T-helper 17 cell (primary cell): ENCODE measurements at regions not wholly inside any gene's neighbourhood (a gene's known extent, or its start where the extent isn't known, plus 50 kb on each side); places are given as distances from the start of the nearest gene placed in this dataset.

Source experiments
- ATAC-seq: fragments of 150-1000 bp; cut with Tn5 transposase; 2 replicates; pipeline ENCODE4 v1.10.0; 2021; ENCODE audit warnings: mild to moderate bottlenecking, moderate library complexity
- DNase-seq, 3 donors: peaks; one replicate each; pipeline versions ENCODE4 v3.0.0 to v3.0.0-alpha.2; 2020 to 2021
- H3K9me3 ChIP-seq: one replicate; pipeline ENCODE4 v1.7.0; 2013; ENCODE audit warnings: low read length, mild to moderate bottlenecking; ENCODE audit not compliant: control insufficient read depth, poor library complexity, severe bottlenecking
- H3K27ac Mint-ChIP-seq: one replicate; pipeline ENCODE4 v1.8.0; 2022; ENCODE audit warnings: mild to moderate bottlenecking, moderate library complexity, mixed read lengths
- H3K27me3 Mint-ChIP-seq: one replicate; pipeline ENCODE4 v1.8.0; 2022; ENCODE audit warnings: mixed read lengths
- H3K36me3 Mint-ChIP-seq: one replicate; pipeline ENCODE4 v1.8.0; 2022; ENCODE audit warnings: low read depth, mixed read lengths
- H3K4me1 Mint-ChIP-seq: one replicate; pipeline ENCODE4 v1.8.0; 2022; ENCODE audit warnings: mild to moderate bottlenecking, mixed read lengths
- H3K4me3 Mint-ChIP-seq: one replicate; pipeline ENCODE4 v1.8.0; 2022; ENCODE audit warnings: mild to moderate bottlenecking, moderate library complexity, mixed read lengths

DNA sequence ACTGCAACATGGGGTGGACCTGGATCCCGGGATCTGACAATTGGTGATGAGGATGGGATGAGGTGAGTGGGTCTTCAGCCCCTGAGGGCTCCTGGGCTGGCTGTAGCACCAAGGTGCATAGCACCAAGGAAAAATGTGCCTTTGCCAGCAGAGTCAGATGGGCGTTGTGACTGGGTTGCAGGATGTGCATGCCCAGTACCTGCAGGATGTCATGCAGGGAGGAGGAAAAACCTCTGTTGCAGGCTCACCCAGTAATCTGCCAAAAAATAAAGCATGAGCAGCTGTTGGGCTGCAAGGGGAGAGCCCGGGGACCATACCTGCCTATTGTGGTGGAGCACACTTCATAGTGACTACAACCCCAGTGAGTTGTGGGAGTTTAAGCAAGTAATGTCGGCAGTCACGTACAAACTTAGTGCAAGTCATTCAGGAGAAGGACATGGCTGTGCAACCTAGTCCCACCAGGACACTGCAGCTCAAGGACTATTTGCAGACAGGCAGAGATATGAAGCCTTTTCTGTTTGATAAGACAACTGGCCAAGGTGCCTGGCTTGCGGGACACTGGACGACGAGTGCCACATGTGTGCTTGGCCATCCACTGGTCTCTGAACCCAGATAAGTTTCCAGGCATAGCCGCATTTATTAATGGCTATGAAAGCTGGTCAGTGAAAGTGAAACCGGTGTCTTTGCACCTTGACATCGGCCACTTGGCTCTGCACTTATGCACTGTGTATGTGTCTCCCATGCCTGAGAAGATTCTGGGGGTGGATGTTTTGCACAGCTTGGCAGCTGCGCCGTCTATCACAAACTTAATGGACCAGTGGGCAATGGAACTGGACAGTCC is 499.8 kb downstream of the KCNJ2 start:
- H3K4me1 Mint-ChIP-seq = no peaks in the 10 kb centered on the region
- DNase-seq = no peak
- no peak for ATAC-seq
- H3K9me3 ChIP-seq = no peaks in the 10 kb centered on the region
- no peaks in the 10 kb centered on the region for H3K36me3 Mint-ChIP-seq
- H3K27ac Mint-ChIP-seq = no peak overlapping the region
- H3K4me3 Mint-ChIP-seq = no peak overlapping the region
- no peaks in the 10 kb centered on the region for H3K27me3 Mint-ChIP-seq

DNA sequence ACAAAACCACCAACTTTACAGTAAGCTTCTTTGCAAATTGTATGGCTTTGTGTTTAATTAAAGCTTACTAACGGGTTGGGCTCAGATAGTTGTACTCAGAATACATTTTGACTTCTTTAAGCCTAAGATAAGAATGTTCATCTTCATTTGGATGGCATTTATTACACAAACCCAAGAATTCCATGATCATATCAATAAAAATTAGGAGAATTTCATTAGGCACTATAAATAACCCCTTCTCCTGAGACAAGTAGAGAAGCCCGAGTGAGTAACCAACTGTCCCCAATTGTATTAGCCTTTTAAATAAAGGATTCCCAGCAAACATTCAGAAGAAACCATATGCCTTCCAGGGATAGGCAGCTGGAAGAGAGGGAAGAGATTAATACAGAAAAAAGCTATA is 504.7 kb downstream of the KCNJ2 start:
- peaks cover 7% of the 10 kb centered on the region for H3K27me3 Mint-ChIP-seq
- H3K9me3 ChIP-seq = no peaks in the 10 kb centered on the region
- ATAC-seq (no peak), DNase-seq (no peak)
- H3K27ac Mint-ChIP-seq = no peak overlapping the region
- H3K4me3 Mint-ChIP-seq = no peak overlapping the region
- no peaks in the 10 kb centered on the region for H3K4me1 Mint-ChIP-seq
- H3K36me3 Mint-ChIP-seq = no peaks in the 10 kb centered on the region

DNA sequence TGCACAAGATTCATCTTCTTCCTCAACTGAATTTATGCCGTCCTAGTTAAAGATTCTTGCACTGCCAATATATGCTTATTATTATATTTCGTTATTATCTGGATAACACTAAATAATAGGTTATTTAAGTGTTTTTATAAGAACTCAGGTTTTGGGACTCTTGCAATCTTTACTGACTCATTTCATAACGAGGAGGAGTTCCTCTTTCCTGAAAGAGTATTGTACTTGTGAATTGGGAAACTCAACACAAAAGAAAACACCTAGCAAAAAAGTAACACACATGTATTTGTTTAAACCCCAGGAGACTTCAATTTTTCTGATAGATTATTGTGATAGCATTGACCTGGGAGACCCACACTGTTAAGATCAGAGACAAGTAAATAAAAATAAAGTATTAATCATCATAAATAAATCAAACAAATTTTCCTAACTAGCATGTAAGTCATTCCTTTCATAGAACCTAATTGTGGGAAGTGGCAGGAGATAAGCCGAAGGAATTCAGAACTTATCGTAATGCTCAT is 505.8 kb downstream of the KCNJ2 start:
- H3K4me1 Mint-ChIP-seq = no peaks in the 10 kb centered on the region
- DNase-seq = no peak
- H3K4me3 Mint-ChIP-seq = no peak overlapping the region
- peaks cover 16% of the 10 kb centered on the region for H3K27me3 Mint-ChIP-seq
- no peaks in the 10 kb centered on the region for H3K36me3 Mint-ChIP-seq
- ATAC-seq = no peak
- no peaks in the 10 kb centered on the region for H3K9me3 ChIP-seq
- no peak overlapping the region for H3K27ac Mint-ChIP-seq

DNA sequence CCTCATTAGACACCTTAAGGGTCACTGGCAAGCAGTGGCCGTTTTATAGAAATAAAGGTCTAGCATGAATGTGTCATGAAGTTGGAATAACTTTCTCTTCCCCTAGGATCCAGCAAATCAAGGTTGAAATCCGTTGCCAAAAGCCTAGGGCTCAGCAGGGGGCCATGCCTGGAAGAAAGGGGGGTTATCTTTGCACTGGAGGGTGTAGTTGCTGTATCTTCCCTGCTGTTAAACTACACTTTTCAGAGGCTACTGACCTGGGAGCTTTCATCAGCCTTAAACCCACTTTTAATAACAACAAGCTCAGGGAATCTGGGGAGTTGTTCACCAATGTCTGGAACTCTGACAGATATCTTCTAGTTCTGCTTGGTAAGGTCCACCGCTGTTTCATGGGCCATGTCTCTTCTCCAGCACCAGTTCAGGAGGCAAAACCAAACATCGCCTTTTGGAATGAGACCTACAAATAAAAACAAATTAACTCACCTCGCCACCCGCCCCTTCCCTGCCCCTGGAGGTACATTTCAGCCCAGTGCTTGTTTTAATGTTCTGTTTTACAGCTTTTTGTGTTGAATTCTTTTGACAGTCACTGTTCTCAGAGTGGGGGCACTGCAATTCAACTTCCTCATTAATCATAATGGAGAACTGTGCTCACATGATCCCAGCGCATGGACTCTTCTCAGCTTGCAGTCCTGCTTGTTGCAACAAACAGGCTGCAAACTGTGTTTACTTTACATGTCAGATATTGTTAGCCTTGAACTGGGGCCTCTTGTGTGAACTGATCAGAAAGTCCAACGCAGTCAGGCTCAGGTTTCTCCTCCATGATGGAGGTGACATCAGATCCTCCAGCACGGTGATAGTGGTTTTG is 508.7 kb downstream of the KCNJ2 start:
- ATAC-seq (no peak), DNase-seq (no peak)
- Mint-ChIP-seq H3K4me1 (no peaks in the 10 kb centered on the region), H3K27ac (no peak overlapping the region), H3K36me3 (no peaks in the 10 kb centered on the region), H3K4me3 (no peak overlapping the region), H3K27me3 (peaks cover 22% of the 10 kb centered on the region)
- H3K9me3 ChIP-seq = no peaks in the 10 kb centered on the region

DNA sequence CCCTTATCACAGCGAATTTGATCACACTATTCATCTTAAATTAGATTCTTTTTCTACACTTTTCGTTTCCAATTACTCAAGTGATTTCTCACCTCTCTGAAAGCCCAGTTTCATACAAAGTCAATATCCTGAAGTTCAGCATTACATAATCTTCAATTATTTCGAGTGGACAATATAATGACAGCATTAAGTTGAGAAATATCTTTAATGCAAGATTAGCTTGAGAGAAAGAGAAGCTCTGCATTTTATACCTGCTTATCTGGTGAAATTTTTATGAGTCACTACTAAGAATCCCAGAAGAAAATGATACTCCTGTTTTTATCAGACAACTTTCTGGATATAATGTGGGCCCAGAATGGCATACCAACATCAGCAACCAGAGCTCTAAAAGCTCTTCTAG is 509.6 kb downstream of the KCNJ2 start:
- Mint-ChIP-seq H3K27me3 (peaks cover 22% of the 10 kb centered on the region), H3K36me3 (no peaks in the 10 kb centered on the region), H3K4me1 (no peaks in the 10 kb centered on the region), H3K4me3 (no peak overlapping the region), H3K27ac (no peak overlapping the region)
- ATAC-seq = no peak
- no peak for DNase-seq
- no peaks in the 10 kb centered on the region for H3K9me3 ChIP-seq

DNA sequence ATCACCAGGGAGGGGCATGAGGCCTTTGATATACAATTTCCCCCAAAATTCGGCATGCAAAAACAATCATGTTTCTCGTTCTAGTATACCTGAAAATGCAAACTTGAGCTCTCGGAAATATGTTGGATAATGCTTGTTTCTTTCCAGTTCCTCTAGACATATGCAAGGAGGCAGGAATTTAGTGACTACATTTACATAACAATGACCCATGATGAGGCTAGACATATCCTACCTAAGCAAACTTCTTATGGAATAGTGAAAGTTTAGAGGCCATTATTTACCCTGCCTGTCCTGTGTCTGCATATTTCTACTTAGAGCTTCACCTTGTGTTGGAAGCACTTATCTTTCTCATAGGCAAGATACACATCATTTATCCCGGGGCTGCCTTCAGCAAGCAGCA is 514.6 kb downstream of the KCNJ2 start:
- no peak overlapping the region for H3K27ac Mint-ChIP-seq
- no peaks in the 10 kb centered on the region for H3K36me3 Mint-ChIP-seq
- DNase-seq = no peak
- no peak for ATAC-seq
- H3K4me3 Mint-ChIP-seq = no peak overlapping the region
- H3K27me3 Mint-ChIP-seq = peaks cover 22% of the 10 kb centered on the region
- H3K9me3 ChIP-seq = no peaks in the 10 kb centered on the region
- H3K4me1 Mint-ChIP-seq = no peaks in the 10 kb centered on the region

DNA sequence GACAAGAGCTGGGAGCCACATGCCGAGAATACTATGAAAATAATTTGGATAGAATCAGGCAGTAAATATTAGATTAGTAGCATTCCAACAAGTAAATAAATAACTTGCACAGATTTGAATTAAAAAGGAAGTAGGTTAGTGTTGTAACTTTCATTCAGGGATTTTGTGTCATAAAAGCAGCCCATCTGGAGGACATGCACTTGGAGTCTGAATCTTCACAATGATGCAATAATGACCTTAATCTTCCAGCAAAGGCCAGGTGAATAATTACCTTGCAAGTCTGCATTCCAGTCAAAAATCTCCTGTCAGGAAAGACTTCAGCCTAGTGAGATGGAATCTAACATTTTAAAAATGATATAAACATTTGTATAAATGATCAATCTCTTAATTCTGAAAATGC is 518.1 kb downstream of the KCNJ2 start:
- peaks cover 8% of the 10 kb centered on the region for H3K27me3 Mint-ChIP-seq
- H3K4me1 Mint-ChIP-seq = no peaks in the 10 kb centered on the region
- no peaks in the 10 kb centered on the region for H3K36me3 Mint-ChIP-seq
- H3K9me3 ChIP-seq = no peaks in the 10 kb centered on the region
- DNase-seq = no peak
- no peak overlapping the region for H3K4me3 Mint-ChIP-seq
- no peak for ATAC-seq
- H3K27ac Mint-ChIP-seq = no peak overlapping the region

DNA sequence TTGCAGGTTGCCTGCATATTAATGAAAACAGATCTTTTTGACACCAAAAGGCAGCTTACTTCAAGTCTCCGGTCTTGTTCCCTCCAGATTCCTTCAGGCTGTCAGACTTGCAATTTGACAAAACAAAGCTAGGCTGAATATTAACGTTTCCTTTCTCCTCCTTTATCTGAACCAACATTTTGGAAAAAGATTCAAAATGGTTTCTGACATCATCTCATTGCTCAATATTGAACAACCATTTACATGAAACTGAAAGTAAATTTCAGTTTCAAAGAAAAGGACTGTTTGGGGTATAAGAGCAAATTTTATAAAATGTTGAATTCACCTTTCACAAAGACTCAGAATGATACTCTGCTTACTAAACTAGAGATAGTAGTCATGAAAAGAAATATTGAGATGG is 521.8 kb downstream of the KCNJ2 start:
- ATAC-seq = no peak
- H3K9me3 ChIP-seq = no peaks in the 10 kb centered on the region
- DNase-seq = no peak
- H3K27ac Mint-ChIP-seq = no peak overlapping the region
- no peaks in the 10 kb centered on the region for H3K36me3 Mint-ChIP-seq
- no peaks in the 10 kb centered on the region for H3K4me1 Mint-ChIP-seq
- no peaks in the 10 kb centered on the region for H3K27me3 Mint-ChIP-seq
- H3K4me3 Mint-ChIP-seq = no peak overlapping the region

DNA sequence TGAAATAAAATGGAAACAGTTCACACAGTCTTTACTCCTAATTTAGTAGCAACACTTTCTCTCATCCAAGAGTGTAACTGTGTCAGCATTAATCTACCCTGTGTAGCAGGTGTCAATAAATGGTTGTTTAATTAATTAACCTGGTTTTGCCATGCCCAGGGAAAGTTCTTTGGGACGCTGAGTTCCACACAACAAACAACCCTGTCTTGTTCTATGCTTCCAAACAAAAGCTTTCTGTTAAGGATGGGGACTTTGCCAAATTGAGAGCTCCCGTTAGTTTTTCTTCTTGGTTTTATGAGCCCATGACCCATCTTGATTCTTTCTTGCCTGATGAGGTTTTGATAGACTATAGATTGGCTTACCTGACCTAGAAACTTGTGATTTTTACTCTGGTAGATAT is 530.1 kb downstream of the KCNJ2 start:
- ATAC-seq (no peak), DNase-seq (no peak)
- H3K9me3 ChIP-seq = no peaks in the 10 kb centered on the region
- no peaks in the 10 kb centered on the region for H3K4me1 Mint-ChIP-seq
- H3K27me3 Mint-ChIP-seq = no peaks in the 10 kb centered on the region
- H3K4me3 Mint-ChIP-seq = no peak overlapping the region
- no peak overlapping the region for H3K27ac Mint-ChIP-seq
- no peaks in the 10 kb centered on the region for H3K36me3 Mint-ChIP-seq

DNA sequence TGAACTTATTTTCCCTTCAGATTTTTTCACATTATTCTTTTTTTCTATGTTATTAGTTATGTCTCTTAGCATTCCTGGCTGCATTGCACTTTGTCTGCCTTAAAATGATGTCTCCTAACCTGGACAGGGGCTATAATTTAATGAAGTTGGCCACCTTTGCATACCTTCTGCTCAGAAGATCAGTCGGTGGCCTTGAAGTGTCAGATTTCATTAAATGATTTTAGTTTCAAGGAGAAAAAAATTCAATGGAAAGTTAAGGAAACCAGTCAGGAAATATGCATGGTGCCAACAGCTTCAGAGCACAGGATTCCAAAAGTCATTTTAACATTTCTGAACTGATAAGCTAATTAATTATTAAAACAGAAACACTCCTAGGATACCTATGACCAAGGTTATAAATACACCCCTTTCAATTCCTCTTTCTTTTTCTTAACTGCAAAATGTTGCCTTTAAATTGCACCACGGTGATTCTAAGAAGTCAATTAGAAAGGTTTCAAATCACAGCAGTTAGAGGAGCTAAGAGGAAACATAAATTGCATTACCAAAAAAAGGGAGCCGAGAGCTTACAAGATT is 533.4 kb downstream of the KCNJ2 start:
- Mint-ChIP-seq H3K36me3 (no peaks in the 10 kb centered on the region), H3K27me3 (no peaks in the 10 kb centered on the region), H3K4me3 (no peak overlapping the region), H3K27ac (no peak overlapping the region), H3K4me1 (no peaks in the 10 kb centered on the region)
- DNase-seq (no peak), ATAC-seq (no peak)
- no peaks in the 10 kb centered on the region for H3K9me3 ChIP-seq

DNA sequence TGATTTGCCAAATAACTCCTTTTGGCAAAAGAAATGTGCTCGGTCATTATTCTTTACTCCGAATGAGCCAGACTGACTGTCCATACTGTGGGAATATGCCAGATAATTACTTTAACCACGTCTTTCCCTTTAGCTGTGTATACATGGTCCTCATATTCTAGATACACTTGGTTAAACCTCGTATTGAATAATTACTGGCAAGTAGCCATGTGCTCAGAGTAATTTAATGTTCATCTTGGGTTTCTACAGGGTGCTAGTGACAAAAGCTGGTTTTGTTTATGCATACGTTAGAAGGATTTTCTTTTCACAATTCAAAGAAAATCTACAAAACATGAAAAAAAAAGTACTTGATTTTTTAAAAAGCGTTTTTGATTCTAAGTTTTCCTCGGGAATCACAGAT is 540.3 kb downstream of the KCNJ2 start:
- H3K27ac Mint-ChIP-seq = no peak overlapping the region
- ATAC-seq (no peak), DNase-seq (no peak)
- no peak overlapping the region for H3K4me3 Mint-ChIP-seq
- no peaks in the 10 kb centered on the region for H3K4me1 Mint-ChIP-seq
- H3K27me3 Mint-ChIP-seq = peaks cover 7% of the 10 kb centered on the region
- H3K36me3 Mint-ChIP-seq = no peaks in the 10 kb centered on the region
- no peaks in the 10 kb centered on the region for H3K9me3 ChIP-seq

DNA sequence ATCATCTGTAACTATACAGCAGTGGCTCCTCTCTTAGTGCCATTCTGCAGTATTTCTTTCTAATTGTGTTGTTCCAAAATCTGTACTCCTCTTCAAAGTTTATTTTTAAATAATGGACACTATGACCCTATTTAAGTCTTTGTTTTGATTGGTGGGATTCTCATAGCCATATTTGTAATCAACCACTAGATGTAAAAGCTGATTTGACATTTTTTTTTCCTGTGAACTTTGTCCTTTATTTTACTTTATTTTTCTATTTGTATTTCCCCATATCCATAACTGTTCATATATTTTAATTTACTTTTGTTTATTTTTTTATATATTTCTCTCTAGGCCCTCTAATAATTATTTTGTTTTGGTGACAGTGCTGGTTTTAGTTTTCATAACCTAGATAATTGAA is 544.4 kb downstream of the KCNJ2 start:
- DNase-seq (no peak), ATAC-seq (no peak)
- Mint-ChIP-seq H3K27me3 (peaks cover 7% of the 10 kb centered on the region), H3K27ac (no peak overlapping the region), H3K4me3 (no peak overlapping the region), H3K36me3 (no peaks in the 10 kb centered on the region), H3K4me1 (no peaks in the 10 kb centered on the region)
- no peaks in the 10 kb centered on the region for H3K9me3 ChIP-seq

DNA sequence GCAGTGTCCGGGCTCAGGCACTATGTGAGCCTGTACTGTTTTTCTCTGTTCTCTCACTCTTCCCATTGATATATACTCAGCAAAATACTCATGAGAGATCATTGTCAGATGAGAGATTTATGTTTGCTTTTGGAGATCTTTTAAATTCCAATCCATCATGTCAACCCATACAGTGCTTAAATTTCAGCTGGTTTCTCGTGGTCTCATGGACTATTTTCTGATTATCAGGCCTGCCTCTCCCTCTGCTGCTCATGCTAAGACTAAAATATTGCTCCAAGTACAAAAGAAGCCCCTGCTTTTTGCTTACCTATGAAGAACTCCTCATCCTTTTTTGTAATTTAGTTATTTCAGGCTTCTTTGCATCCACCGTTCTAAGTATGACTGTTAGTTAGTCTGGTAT is 547.2 kb downstream of the KCNJ2 start:
- Mint-ChIP-seq H3K36me3 (no peaks in the 10 kb centered on the region), H3K4me1 (no peaks in the 10 kb centered on the region), H3K27ac (no peak overlapping the region), H3K27me3 (no peaks in the 10 kb centered on the region), H3K4me3 (no peak overlapping the region)
- ATAC-seq (no peak), DNase-seq (no peak)
- H3K9me3 ChIP-seq = no peaks in the 10 kb centered on the region
